HEK293T (cell line): ENCODE measurements at regions not wholly inside any gene's neighbourhood (a gene's known extent, or its start where the extent isn't known, plus 50 kb on each side); places are given as distances from the start of the nearest gene placed in this dataset.

Experiments
- ARNT ChIP-seq: fragments of 450-650 bp; IDR thresholded peaks from 2 replicates; pipeline ENCODE4 v1.6.1; 2017; ENCODE audit warnings: mild to moderate bottlenecking
- BHLHE40 ChIP-seq: fragments of 450-650 bp; IDR thresholded peaks from 2 replicates; pipeline ENCODE4 v1.6.1; 2016; ENCODE audit warnings: mild to moderate bottlenecking, moderate library complexity, borderline replicate concordance
- CTBP1 ChIP-seq: fragments of 450-650 bp; IDR thresholded peaks from 2 replicates; pipeline ENCODE4 v1.6.1; 2016; ENCODE audit warnings: borderline replicate concordance
- ELF4 ChIP-seq: fragments of 450-650 bp; IDR thresholded peaks from 2 replicates; pipeline ENCODE4 v1.6.1; 2017; ENCODE audit warnings: antibody characterized with exemption
- FOXK2 ChIP-seq: fragments of 450-650 bp; IDR thresholded peaks from 2 replicates; pipeline ENCODE4 v1.6.1; 2016; ENCODE audit warnings: mild to moderate bottlenecking
- FOXM1 ChIP-seq: fragments of 450-650 bp; IDR thresholded peaks from 2 replicates; pipeline ENCODE4 v1.6.1; 2017; ENCODE audit warnings: mild to moderate bottlenecking, borderline replicate concordance
- HDGF ChIP-seq: fragments of 450-650 bp; IDR thresholded peaks from 2 replicates; pipeline ENCODE4 v1.6.1; 2017; ENCODE audit warnings: antibody characterized with exemption, borderline replicate concordance
- L3MBTL2 ChIP-seq: fragments of 450-650 bp; conservative IDR thresholded peaks from 2 replicates; pipeline ENCODE4 v1.6.1; 2016; ENCODE audit warnings: mild to moderate bottlenecking
- LEF1 ChIP-seq: fragments of 450-650 bp; IDR thresholded peaks from 2 replicates; pipeline ENCODE4 v1.6.1; 2017; ENCODE audit warnings: mild to moderate bottlenecking, borderline replicate concordance
- PKNOX1 ChIP-seq: fragments of 450-650 bp; IDR thresholded peaks from 2 replicates; pipeline ENCODE4 v1.6.1; 2016
- SP1 ChIP-seq: fragments of 450-650 bp; IDR thresholded peaks from 2 replicates; pipeline ENCODE4 v1.6.1; 2017
- SUZ12 ChIP-seq: fragments of 450-650 bp; IDR thresholded peaks from 2 replicates; pipeline ENCODE4 v1.6.1; 2016; ENCODE audit warnings: mild to moderate bottlenecking
- TARDBP ChIP-seq: fragments of 450-650 bp; IDR thresholded peaks from 2 replicates; pipeline ENCODE4 v1.6.1; 2016

- no peak for TF ChIP-seq SP1
- TF ChIP-seq SUZ12, result no peak
- TF ChIP-seq HDGF, result no peak
- no peak for TF ChIP-seq CTBP1
- TF ChIP-seq PKNOX1, result no peak
- TF ChIP-seq FOXM1, result no peak
- no peak for TF ChIP-seq L3MBTL2
- no peak for TF ChIP-seq LEF1
- no peak for TF ChIP-seq TARDBP
- TF ChIP-seq FOXK2, result no peak
- TF ChIP-seq ARNT, result no peak
- TF ChIP-seq BHLHE40, result no peak
- no peak for TF ChIP-seq ELF4
Measured at GRCh38 chr4:100588076-100588475, 70.3 kb upstream of the EMCN start.
